Fibroblast of gingiva (primary cell): ENCODE measurements at regions not wholly inside any gene's neighbourhood (a gene's known extent, or its start where the extent isn't known, plus 50 kb on each side); places are given as distances from the start of the nearest gene placed in this dataset.

Experiments
- DNase-seq: peaks from one replicate; pipeline ENCODE4 v3.0.0-alpha.2; 2011; ENCODE audit warnings: low read depth

DNA sequence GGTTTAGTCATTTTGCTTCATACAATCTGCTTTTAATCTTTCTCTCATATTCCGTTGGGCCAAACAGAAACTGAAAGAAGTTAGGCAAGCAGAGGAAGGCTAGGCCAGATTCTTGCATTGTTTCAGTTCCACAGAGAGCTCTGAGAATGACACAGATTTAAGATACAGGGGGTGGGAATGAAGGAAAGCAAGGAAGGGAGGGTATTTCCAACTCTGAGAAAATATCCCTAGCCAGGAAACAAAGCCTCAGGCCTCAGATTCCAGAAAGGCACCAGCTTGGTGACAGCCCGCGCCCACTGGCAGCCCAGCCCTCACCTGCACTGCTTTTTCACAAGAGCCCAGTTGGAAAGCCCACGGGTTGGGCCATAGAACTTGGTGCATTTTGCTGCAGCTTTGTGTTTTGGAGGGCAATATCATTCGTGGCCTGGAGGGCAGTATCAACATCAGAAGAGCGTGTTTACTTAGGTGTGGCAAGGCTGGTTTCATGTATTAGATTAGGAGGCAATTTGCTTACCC is 63.5 kb downstream of the ENC1 start:
- peak; percentile 66 for DNase-seq

DNA sequence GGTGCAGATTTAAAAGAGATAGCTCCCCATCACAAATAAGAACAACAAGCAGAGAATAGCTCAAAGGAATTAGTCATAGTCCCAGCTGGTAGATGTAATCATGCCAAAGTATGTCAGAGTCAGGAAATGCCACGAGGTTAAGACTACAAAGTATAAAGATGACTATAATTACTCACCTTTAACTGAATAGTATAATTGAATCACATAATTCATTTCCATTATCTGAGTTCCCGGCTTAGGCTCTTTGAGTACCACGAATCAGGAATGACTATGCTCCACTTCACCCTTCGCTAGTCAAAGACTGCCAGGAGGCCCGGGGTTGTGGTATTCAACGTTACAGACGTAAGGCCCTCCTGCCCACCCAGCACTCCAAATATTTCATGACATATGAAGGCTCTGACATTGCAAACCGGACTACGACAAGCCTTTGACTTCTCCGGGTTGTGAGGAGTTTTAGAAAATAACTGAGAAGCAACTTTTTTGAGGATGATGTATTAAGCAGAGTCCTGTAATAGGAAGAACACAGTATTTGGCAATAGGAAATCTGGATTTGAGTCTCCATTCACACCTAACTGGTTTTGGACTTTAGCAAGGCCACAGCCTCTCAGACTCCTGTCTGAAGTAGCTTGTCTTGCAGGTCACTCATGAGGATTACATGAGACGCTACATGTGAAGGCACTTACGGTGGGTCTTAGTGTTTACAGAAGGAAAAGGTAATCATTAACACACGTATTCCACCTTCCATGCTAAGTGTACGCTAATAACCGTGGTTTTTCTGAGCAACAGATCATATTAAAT is 64.6 kb downstream of the ENC1 start:
- peak; percentile 50 for DNase-seq

DNA sequence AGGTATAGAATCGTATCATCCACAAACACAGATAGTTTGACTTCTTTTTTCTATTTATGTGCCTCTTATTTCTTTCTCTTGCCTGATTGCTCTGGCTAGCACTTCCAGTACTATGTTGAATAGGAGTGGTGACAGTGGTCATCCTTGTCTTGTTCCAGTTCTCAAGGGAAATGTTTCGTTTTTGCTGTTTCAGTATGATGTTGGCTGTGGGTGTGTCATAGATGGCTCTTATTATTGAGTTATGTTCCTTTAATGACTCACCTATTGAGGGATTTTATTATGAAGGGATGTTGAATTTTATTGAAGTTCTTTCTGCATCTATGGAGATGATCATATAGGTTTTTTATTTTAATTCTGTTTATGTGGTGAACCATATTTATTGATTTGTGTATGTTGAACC is 70.3 kb downstream of the ENC1 start:
- DNase-seq: no peak

DNA sequence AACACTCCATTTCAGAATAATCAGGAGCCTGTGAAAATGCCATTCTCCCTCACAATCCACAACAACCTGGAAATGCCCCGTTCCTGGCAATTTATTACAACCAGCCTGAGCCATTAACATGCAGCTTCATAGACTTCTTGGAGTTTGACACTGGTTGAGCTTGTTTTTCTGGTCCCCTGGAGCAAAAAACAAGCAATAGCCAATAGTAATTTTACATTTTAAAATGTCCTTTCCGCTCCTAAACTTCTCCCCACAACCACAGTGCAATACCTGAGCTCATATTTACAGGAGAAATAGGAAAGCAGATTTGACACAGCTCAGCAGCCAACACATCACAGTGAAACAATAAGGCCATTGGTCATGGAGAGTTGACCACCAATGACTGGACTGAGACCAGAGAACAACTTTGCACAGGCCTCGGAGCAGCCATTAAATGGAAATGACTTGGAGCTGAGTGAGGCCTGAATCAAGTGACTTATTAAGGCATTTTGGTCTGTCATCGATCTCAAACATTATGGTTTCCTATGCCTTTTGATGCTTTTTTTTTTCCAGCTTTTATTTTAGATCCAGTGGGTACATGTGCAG is 73.0 kb downstream of the ENC1 start:
- DNase-seq: no peak

DNA sequence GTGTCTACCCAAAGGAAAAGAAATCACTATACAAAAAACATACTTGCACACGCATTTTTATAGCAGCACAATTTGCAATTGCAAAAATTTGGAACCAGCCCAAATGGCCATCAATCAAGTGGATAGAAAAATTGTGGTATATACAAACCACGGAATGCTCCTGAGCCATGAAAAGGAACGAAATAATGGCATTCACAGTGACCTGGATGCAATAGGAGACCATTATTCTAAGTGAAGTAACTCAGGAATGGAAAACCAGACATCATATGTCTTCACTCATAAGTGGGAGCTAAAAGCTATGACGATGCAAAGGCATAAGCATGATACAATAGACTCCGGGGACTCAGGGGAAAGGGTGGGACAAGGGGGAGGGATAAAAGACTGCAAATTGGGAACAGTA is 78.4 kb downstream of the ENC1 start:
- DNase-seq: no peak

DNA sequence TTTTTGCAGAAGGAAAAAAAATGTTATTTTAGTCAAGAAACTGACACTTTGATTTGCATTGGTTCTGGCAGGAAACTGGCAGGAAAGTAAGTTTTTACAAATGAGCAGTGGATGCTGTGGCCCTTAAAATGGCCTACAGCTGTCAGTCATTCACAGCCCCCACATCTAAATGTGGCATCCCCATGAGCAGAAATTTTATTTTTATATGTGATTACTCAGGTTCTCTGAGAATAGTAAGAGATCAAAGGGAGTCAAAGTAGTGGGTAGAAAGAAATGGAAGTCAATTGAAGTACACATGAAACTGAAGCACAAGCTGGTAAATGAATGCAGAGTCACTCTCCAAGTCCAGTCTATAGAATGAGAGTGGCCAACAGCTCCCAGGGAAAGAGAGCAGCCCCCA is 80.3 kb downstream of the ENC1 start:
- DNase-seq: no peak

DNA sequence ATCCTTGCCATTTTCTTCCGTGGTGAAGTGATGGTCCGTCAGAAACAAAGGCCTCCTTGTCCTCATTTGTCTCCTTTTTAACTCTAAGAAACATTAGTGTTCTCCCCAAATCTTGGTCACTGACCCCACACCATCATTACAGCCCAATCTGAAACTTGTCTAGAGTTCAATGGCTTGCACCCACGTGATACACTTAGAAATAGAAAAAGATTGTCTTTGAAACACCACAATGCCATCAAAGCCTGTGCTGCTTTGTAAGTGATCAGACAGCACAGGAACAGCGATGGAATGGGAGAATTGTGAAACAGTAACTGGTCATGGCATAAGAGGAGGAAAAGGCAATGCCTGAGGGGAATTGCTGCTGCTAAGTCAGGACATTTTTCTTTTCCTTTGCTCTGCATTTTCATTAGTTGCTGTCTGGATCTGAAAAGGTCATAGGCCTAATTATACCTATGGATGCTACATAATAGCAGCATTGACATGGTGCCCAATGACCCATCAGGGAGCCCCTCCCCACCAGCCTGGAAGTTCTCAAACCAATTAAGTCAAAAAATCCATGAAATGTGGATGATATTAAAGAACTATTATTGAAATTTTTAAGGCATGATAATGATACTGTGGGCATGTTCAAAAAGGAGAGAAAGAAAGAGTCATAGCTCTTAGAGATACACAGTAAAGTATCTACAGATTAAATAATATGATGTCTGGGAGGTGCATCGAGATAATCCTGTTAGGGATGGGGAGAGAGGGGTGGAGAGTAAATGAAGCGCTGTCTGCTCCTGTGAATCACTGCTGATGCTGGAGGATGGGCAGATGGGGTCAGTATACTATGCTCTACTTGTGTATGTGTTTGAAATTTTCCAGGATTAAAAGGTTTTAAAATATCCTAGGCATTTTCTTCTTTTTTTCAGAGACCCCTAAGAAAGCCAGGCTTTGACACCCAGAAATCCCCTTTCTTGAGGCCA is 83.6 kb downstream of the ENC1 start:
- peak; percentile 77 for DNase-seq

DNA sequence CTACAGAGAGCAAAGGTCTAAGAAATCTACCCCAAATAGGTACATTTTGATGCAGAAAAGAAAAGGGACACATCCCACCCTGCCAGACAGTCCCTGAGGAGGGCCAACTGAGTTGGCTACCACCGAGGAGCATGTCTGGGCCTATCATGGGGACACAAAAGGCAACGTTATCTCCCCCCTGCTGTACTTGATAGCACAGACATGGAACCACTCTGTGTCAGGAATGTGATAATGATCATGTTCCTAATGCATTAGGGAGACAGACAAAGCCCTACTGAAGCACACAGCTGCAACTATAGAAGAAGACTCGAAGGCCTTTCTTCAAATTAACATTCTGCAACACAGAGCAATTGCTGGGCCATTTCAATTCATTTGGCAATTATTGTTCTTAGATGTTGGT is 84.5 kb downstream of the ENC1 start:
- DNase-seq: no peak

DNA sequence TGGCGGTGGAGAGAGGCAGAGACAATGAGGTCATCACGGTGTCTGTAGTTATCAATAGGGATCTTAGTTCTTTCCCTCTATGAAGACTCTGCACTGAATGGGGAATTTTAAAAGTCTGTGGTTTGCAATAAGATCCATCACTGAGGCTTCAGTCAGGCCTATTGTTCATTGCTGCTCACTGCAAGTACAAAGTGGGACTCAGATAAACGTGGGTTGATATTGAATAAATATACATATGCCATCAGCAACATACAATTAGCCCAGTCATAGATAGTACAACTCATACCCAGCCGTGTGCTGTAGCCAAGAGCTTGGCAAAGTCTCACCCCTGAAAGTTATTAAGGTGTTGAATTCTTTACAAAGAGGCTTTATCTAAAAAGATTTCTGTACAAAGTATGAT is 88.4 kb downstream of the ENC1 start:
- no peak for DNase-seq

DNA sequence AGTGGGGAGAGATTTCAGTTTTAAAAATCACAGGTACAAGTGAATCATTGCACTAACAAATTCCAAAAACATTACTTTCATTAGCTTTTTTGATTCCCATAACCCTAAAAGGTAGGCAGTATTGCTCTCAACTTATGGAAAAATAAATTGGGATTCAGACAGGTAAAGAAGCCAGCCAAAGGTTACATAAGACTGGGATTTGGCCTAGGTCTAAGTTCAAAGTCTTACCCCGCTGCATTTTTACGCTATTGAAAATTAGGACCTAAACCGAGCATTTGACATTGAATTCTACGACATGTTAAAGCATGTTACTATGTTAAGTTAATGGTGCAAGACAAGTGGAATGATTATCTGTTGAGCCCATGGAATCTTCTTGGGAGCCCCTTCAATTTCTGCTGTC is 89.6 kb downstream of the ENC1 start:
- DNase-seq: no peak

DNA sequence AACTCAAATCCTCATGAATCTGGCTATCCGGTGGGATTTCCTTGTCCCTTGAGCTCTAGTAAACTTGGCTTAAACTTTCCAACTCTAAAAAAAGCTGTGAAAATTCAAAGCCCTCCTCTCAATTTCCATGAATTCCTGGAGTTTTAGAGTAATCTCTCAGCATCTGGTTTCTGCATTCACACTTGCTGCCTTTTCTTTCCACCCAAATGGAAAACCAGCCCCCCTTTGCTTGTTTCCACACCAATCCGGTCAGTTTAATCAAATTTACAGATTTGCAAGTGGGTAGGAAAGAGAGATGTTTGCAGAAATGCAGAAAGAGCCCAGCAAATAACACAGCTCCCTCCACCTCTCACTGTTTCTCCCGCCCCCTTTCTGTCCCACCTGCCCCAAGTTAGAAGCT is 91.1 kb downstream of the ENC1 start:
- DNase-seq: no peak

DNA sequence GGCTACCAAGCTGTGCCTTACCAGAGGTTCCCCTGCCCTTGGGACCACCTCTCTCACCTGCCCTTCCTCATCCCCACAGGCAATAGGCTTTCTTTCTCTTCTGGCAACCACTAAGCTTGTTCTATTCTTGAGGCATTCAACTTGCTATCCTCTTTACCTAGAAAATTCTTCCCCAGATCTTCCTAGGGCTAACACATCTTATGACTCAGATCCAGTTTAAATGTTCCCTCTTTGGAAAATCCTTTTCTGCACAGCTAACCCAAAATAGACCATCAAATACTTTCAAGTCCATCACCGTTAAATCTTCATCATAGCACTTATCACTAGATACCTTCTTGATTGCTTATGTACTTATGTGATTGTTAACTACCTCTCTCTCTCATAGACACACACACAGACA is 93.7 kb downstream of the ENC1 start:
- no peak for DNase-seq

DNA sequence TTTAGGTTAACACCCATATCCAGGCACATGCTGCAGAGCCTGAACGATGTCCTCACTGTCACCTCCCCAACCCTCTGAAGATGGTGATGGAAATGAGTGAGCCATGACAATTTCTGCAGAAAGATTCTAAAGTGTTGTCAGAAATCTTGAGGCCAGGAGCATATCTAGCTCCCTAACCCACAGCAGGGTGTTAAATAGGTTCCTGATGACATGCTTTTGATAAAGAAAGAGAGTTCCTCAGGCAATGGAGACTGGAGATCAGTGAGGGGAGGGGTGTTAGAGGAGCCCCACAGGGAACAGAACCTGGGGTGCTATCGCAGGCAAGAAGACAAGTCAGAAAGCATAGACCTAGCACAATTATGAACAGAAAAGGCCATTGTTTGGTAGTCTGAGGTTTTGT is 95.7 kb downstream of the ENC1 start:
- no peak for DNase-seq

DNA sequence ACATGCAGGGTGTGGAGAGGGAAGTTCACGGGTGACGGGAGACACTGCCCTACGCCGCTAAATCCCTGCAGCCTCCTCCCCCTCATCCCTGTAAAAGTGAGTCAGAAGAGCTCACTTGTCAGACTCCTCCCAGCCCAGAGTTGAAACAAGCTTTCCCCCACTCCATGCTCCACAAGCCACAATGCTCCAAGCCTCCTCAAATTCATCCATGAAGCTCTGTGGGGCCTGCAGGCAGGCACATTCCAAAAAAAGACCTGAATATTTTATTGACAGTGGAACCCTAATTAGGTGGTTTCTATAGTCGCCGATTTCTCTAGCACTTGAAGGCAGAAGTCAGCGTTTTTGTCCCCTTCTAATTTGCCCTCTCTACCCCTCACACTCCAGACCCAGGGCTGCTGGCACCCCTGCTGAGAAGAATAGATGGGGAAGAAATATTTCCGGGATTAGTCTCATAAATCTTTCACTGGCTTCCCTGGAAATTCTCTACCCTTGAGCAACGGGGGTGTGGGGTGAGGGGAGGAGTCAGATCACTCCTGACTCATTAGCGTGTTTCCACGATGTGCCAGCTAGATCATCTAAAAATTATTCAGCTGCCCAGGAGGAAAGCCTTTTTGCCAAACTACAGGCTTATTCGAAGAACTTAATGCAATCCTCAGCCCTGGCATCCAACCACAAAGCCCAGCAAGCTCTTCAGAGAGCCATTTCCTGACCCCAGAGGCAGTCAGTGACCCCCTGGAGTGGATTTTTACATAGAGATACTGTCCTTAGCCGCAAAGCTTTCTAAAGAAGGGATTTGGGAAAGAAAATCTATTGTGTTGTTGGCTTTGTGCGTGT is 97.1 kb downstream of the ENC1 start:
- peak; percentile 87 for DNase-seq

DNA sequence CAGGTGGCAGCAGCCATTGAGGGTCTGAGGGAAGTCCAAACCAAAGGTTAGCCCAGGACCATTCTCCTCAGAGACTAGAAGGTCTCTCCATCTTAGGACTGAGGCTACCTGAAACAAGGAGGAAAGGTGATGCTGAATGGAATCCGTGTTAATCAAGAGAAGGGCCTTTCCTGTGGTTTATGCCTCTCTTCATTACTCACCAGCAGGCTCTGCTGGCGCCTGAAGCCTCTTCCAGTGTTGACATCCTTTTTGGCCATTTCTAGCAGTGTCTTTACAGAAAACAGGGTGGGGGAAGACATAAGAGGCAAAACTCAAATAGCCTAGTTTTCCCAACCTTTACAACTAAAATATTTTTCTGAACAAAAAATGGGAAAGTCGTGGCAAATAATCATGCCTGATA is 98.0 kb downstream of the ENC1 start:
- DNase-seq: no peak

DNA sequence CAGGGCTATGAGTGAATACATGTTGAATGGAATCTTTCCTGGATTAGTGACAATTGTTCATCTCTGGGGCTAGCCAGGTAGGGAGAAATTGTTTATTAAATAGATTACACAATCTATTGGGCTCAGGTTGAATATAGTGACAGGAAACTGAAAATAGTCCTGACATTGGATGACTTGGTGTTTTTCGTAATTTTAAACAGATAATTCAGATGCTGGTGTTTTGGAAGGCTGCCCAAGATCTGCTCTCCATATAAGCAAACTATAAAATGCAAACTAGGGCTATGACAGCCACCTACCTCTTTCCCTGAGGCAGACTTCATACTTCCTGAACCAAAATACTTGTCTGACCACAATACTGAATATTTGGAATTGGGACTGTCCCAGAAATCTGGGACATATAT is 99.1 kb downstream of the ENC1 start:
- no peak for DNase-seq

DNA sequence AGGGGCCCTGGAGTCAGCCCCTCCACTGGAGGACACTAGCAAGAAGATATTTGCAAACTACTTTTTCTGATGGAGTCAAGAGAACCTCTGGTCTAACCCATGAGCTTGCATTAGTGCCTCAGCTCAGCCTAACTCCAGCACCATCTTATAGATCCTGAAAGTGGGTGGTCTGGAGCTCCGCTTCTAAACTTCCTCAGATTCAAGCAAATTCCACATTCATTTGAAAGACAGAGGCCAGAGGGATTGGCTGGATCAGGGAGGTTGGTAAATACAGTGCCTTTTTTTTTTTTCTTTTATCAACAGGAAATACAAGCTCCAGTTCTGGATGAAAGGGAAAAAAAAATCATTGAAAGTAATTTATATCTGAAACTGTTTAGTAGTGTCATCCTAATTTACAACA is 99.9 kb downstream of the ENC1 start:
- DNase-seq: no peak

DNA sequence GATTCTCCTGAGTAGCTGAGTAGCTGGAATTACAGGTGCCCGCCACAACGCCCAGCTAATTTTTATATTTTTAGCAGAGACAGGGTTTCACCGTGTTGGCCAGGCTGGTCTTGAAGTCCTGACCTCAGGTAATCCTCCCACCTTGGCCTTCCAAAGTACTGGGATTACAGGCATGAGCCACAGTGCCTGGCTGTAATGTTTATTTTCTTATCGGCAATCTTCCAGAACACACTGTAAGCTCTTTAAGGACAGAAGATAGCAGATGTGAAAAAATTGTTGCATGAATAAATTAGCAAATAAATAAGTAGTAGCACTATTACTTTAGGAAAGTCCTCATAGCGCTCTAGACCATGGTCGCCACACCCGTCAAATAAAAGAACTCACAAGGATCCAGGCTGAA is 100.5 kb downstream of the ENC1 start:
- DNase-seq: no peak

DNA sequence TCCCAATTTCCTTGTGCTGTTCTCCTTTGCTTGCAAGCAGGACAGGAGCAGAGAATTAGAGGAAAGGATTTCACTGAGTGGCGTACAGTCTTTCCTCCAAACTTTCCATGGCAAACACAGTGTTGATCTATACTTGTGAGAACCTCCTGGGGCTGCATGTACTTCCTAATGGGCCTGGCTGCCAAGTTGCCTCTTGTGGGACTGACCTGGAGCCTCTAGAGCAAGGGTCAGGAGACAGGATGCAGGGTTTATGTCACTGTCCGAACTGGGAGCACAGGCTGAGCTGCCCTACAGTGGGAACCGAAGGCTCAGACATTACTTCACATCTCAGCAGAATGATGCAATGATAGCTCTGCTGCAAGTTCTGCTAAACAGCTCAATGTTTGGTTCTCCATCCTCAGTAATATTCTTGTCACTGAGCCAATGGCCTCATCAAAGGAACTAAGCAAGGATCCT is 102.3 kb downstream of the ENC1 start:
- DNase-seq: peak; percentile 96

DNA sequence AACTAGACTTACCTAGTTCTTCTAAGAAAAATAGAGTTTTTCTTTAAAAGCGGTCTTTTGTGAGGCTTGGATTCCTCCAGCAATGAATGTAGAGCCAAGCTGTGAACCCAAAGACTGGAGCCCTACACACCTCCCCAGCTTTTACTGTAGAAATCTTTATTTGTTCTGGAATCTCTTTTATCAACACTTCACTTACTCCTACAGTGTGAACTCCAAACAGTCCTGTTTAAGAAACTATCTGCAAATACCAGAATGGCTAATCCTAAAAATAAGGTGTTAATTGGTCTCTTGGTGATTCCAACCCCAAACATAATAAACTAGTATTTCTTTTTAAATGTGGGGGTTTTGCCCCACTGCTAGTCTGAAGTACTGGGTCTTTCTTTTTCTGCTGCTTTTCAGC is 103.9 kb downstream of the ENC1 start:
- DNase-seq: no peak

DNA sequence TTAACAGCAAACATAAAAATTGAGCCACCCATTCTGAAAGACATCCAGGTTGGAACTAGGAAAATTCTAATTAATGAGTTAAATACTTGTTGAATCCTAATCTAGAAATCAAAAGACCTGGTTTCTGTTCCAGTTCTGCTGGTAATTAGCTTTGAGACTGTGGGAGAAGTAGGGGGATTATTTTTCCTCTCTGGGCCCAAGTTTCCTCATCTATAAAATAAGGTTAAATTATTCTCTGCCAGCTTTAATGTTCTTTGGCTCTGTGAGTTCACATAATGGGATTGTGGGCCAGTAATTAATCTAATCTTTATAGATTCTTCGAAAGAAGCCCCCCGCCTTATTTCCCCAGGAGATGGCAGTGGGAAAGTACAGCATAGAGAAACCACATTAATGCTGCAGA is 104.6 kb downstream of the ENC1 start:
- no peak for DNase-seq
